ENCODE measurements at regions not wholly inside any gene's neighbourhood (a gene's known extent, or its start where the extent isn't known, plus 50 kb on each side); places are given as distances from the start of the nearest gene placed in this dataset.

- DNase-seq = no peak
- Histone ChIP-seq H3K36me3 (no peaks in the 10 kb centered on the region), H3K4me3 (no peak overlapping the region), H3K27me3 (no peaks in the 10 kb centered on the region), H3K27ac (no peak overlapping the region), H3K9me3 (no peaks in the 10 kb centered on the region), H3K4me1 (no peaks in the 10 kb centered on the region)
- TF ChIP-seq CTCF (IDR thresholded peaks at IDR 0.05) (no peak), POLR2A (IDR thresholded peaks at IDR 0.05) (no peak)
Observed at GRCh38 chr1:199784138-199784895, 243.2 kb upstream of the NR5A2 start.

- no peak overlapping the region for H3K27ac ChIP-seq
- no peaks in the 10 kb centered on the region for H3K27me3 ChIP-seq
- no peak for DNase-seq
- H3K4me1 ChIP-seq = no peaks in the 10 kb centered on the region
- no peak overlapping the region for H3K4me3 ChIP-seq
- no peaks in the 10 kb centered on the region for H3K9me3 ChIP-seq
- TF ChIP-seq CTCF (IDR thresholded peaks at IDR 0.05) (no peak), POLR2A (IDR thresholded peaks at IDR 0.05) (no peak)
- H3K36me3 ChIP-seq = no peaks in the 10 kb centered on the region
Observed at GRCh38 chr1:199786695-199787094, 240.8 kb upstream of the NR5A2 start.

GRCh38 chr1:199789141-199789540, 238.4 kb upstream of the NR5A2 start:
- Histone ChIP-seq H3K9me3 (no peaks in the 10 kb centered on the region), H3K36me3 (no peaks in the 10 kb centered on the region), H3K27me3 (no peaks in the 10 kb centered on the region), H3K27ac (no peak overlapping the region), H3K4me3 (no peak overlapping the region), H3K4me1 (no peaks in the 10 kb centered on the region)
- no peak for TF ChIP-seq POLR2A (IDR thresholded peaks at IDR 0.05)
- DNase-seq = no peak

- DNase-seq = no peak
- Histone ChIP-seq H3K4me1 (no peaks in the 10 kb centered on the region), H3K36me3 (no peaks in the 10 kb centered on the region), H3K27ac (no peak overlapping the region), H3K4me3 (no peak overlapping the region), H3K9me3 (no peaks in the 10 kb centered on the region), H3K27me3 (no peaks in the 10 kb centered on the region)
- TF ChIP-seq CTCF (IDR thresholded peaks at IDR 0.05) (no peak), POLR2A (IDR thresholded peaks at IDR 0.05) (no peak)
Observed at GRCh38 chr1:199791495-199791894, 236.0 kb upstream of the NR5A2 start.

GRCh38 chr1:199792874-199793273, 234.6 kb upstream of the NR5A2 start:
- H3K9me3 ChIP-seq = no peaks in the 10 kb centered on the region
- DNase-seq = no peak
- no peaks in the 10 kb centered on the region for H3K36me3 ChIP-seq
- H3K4me3 ChIP-seq = no peak overlapping the region
- no peaks in the 10 kb centered on the region for H3K27me3 ChIP-seq
- no peaks in the 10 kb centered on the region for H3K4me1 ChIP-seq
- no peak overlapping the region for H3K27ac ChIP-seq
- no peak for TF ChIP-seq CTCF (IDR thresholded peaks at IDR 0.05)
- TF ChIP-seq POLR2A (IDR thresholded peaks at IDR 0.05) = no peak

GRCh38 chr1:199794105-199794863, 233.2 kb upstream of the NR5A2 start:
- no peak overlapping the region for H3K27ac ChIP-seq
- H3K36me3 ChIP-seq = no peaks in the 10 kb centered on the region
- no peak for DNase-seq
- H3K4me3 ChIP-seq = no peak overlapping the region
- H3K27me3 ChIP-seq = no peaks in the 10 kb centered on the region
- H3K9me3 ChIP-seq = no peaks in the 10 kb centered on the region
- no peaks in the 10 kb centered on the region for H3K4me1 ChIP-seq
- TF ChIP-seq CTCF (IDR thresholded peaks at IDR 0.05) (no peak), POLR2A (IDR thresholded peaks at IDR 0.05) (no peak)

Measured in Peyer's patch (tissue), 4 donors.